DND-41 (cell line): ENCODE measurements at regions not wholly inside any gene's neighbourhood (a gene's known extent, or its start where the extent isn't known, plus 50 kb on each side); places are given as distances from the start of the nearest gene placed in this dataset.
"Not testable (repeated sequence)": the region's sequence is repeated elsewhere in the genome, so short reads cannot be mapped to it uniquely, and the experiment has no call there.

Source experiments
- EZH2 ChIP-seq: IDR thresholded peaks from 3 replicates; pipeline ENCODE4 v1.6.1; 2012; ENCODE audit warnings: borderline replicate concordance, low read depth, mild to moderate bottlenecking, moderate library complexity, low read length, inconsistent platforms; ENCODE audit not compliant: severe bottlenecking
- TF ChIP-seq, protein P1 (sequence below): IDR thresholded peaks from 2 replicates; pipeline ENCODE4 v1.5.1; 2012; ENCODE audit warnings: borderline replicate concordance, low read length, moderate library complexity, mild to moderate bottlenecking; ENCODE audit not compliant: poor library complexity, severe bottlenecking; ENCODE audit errors: extremely low read depth

DNA sequence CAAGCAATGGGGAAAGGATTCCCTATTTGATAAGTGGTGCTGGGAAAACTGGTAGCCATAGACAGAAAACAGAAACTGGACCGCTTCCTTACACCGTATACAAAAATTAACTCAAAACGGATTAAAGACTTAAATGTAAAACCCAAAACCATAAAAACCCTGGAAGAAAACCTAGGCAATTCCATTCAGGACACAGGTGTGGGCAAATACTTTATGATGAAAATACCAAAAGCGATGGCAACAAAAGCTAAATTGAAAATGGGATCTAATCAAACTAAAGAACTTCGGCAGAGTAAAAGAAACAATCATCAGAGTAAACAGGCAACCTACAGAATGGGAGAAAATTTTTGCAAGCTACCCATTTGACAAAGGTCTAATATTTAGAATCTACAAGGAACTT lies 91.1 kb downstream of the VPREB1 start:
- TF ChIP-seq, protein P1, sequence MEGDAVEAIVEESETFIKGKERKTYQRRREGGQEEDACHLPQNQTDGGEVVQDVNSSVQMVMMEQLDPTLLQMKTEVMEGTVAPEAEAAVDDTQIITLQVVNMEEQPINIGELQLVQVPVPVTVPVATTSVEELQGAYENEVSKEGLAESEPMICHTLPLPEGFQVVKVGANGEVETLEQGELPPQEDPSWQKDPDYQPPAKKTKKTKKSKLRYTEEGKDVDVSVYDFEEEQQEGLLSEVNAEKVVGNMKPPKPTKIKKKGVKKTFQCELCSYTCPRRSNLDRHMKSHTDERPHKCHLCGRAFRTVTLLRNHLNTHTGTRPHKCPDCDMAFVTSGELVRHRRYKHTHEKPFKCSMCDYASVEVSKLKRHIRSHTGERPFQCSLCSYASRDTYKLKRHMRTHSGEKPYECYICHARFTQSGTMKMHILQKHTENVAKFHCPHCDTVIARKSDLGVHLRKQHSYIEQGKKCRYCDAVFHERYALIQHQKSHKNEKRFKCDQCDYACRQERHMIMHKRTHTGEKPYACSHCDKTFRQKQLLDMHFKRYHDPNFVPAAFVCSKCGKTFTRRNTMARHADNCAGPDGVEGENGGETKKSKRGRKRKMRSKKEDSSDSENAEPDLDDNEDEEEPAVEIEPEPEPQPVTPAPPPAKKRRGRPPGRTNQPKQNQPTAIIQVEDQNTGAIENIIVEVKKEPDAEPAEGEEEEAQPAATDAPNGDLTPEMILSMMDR: not testable (repeated sequence)
- TF ChIP-seq EZH2: not testable (repeated sequence)
